GM12878 (cell line): ENCODE measurements at regions not wholly inside any gene's neighbourhood (a gene's known extent, or its start where the extent isn't known, plus 50 kb on each side); places are given as distances from the start of the nearest gene placed in this dataset.

Experiments used
- CEBPB ChIP-seq, 2 experiments: fragments of 150-350 bp in 1 of 2; IDR thresholded peaks; 2 replicates each; pipeline ENCODE4 v1.6.1; 2012 to 2014; ENCODE audit warnings: low read depth in 2 of 2, low read length in 2 of 2, borderline replicate concordance in 1 of 2, inconsistent platforms in 1 of 2
- CEBPZ ChIP-seq: fragments of 150-350 bp; IDR thresholded peaks from 2 replicates; pipeline ENCODE4 v1.6.1; 2016; ENCODE audit warnings: low read depth, low read length
- EGR1 ChIP-seq, 2 experiments: IDR thresholded peaks; 1 replicate in 1 of 2; 2 replicates in 1 of 2; pipeline ENCODE4 v1.6.1; 2011 to 2012; ENCODE audit warnings: low read depth in 2 of 2, low read length in 2 of 2, borderline replicate concordance in 1 of 2, mild to moderate bottlenecking in 1 of 2, moderate library complexity in 1 of 2
- JUND ChIP-seq: IDR thresholded peaks from 2 replicates; pipeline ENCODE4 v1.6.1; 2012; ENCODE audit warnings: low read depth, mild to moderate bottlenecking, low read length, improper control_type of control experiment, moderate library complexity
- MAX ChIP-seq: IDR thresholded peaks from 2 replicates; pipeline ENCODE4 v1.6.1; 2012; ENCODE audit warnings: low read depth, low read length, improper control_type of control experiment
- MLLT1 ChIP-seq: fragments of 450-650 bp; IDR thresholded peaks from 2 replicates; pipeline ENCODE4 v1.6.1; 2016; ENCODE audit warnings: mild to moderate bottlenecking
- PBX3 ChIP-seq: IDR thresholded peaks from 2 replicates; pipeline ENCODE4 v1.6.1; 2011; ENCODE audit warnings: mild to moderate bottlenecking, low read depth, low read length, moderate library complexity; ENCODE audit not compliant: insufficient replicate concordance
- POLR2A ChIP-seq: IDR thresholded peaks from 2 replicates; pipeline ENCODE4 v1.6.1; 2011; ENCODE audit warnings: low read depth, mild to moderate bottlenecking, low read length
- POLR2AphosphoS2 ChIP-seq: IDR thresholded peaks from 2 replicates; pipeline ENCODE4 v1.6.1; 2011; ENCODE audit warnings: low read depth, mild to moderate bottlenecking, low read length, improper control_type of control experiment, moderate library complexity
- RAD21 ChIP-seq: IDR thresholded peaks from 2 replicates; pipeline ENCODE4 v1.6.1; 2011; ENCODE audit warnings: mild to moderate bottlenecking, low read depth, low read length, moderate library complexity; ENCODE audit not compliant: insufficient read depth
- RELA ChIP-seq: fragments of 450-650 bp; IDR thresholded peaks from 2 replicates; pipeline ENCODE4 v1.8.0; 2014; ENCODE audit warnings: borderline replicate concordance; ENCODE audit not compliant: partially characterized antibody
- SIN3A ChIP-seq: IDR thresholded peaks from 2 replicates; pipeline ENCODE4 v1.6.1; 2012; ENCODE audit warnings: low read depth, low read length, improper control_type of control experiment
- ZBTB4 ChIP-seq: fragments of 450-650 bp; formaldehyde crosslinking; IDR thresholded peaks from 2 replicates; pipeline ENCODE4 v1.4.0; 2022; ENCODE audit warnings: mild to moderate bottlenecking, moderate library complexity
- TF ChIP-seq, protein P1 (sequence below): fragments of 450-650 bp; IDR thresholded peaks from 2 replicates; pipeline ENCODE4 v1.6.1; 2017; ENCODE audit warnings: mild to moderate bottlenecking, moderate library complexity

DNA sequence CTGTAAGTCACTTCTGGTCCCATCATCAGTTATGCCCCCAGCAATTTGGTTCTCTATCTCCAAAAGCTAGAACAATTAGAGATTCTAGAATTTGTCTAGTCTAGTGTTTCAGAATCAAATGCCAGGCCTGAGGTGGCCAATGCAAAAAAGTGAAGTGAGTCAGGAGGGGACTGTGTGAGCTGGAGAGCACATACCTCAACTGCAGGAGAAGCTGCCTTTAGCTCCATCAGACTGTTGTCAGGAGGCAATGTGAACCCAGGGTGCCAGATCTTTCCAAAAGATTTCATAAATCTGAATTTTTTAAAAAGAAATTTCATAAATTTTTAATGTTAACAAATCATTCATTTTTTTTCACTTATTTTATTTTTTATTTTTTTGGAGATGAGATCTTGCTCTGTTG is 80.7 kb upstream of the EOMES start:
- TF ChIP-seq MAX: no peak
- no peak for TF ChIP-seq CEBPZ
- no peak for TF ChIP-seq CEBPB (IDR thresholded peaks at IDR 0.05; ENCODE audit: borderline replicate concordance in 1 of 2, low read depth in 2 of 2, low read length in 2 of 2)
- no peak for TF ChIP-seq MLLT1
- no peak for TF ChIP-seq PBX3
- no peak for TF ChIP-seq RELA
- no peak for TF ChIP-seq ZBTB4 (CRISPR knock-in tag)
- no peak for TF ChIP-seq JUND
- TF ChIP-seq, protein P1, sequence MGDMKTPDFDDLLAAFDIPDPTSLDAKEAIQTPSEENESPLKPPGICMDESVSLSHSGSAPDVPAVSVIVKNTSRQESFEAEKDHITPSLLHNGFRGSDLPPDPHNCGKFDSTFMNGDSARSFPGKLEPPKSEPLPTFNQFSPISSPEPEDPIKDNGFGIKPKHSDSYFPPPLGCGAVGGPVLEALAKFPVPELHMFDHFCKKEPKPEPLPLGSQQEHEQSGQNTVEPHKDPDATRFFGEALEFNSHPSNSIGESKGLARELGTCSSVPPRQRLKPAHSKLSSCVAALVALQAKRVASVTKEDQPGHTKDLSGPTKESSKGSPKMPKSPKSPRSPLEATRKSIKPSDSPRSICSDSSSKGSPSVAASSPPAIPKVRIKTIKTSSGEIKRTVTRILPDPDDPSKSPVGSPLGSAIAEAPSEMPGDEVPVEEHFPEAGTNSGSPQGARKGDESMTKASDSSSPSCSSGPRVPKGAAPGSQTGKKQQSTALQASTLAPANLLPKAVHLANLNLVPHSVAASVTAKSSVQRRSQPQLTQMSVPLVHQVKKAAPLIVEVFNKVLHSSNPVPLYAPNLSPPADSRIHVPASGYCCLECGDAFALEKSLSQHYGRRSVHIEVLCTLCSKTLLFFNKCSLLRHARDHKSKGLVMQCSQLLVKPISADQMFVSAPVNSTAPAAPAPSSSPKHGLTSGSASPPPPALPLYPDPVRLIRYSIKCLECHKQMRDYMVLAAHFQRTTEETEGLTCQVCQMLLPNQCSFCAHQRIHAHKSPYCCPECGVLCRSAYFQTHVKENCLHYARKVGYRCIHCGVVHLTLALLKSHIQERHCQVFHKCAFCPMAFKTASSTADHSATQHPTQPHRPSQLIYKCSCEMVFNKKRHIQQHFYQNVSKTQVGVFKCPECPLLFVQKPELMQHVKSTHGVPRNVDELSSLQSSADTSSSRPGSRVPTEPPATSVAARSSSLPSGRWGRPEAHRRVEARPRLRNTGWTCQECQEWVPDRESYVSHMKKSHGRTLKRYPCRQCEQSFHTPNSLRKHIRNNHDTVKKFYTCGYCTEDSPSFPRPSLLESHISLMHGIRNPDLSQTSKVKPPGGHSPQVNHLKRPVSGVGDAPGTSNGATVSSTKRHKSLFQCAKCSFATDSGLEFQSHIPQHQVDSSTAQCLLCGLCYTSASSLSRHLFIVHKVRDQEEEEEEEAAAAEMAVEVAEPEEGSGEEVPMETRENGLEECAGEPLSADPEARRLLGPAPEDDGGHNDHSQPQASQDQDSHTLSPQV: no peak
- TF ChIP-seq POLR2AphosphoS2: no peak
- no peak for TF ChIP-seq RAD21
- no peak for TF ChIP-seq EGR1 (IDR thresholded peaks at IDR 0.05; ENCODE audit: borderline replicate concordance in 1 of 2, low read depth in 2 of 2, low read length in 2 of 2)
- no peak for TF ChIP-seq POLR2A
- no peak for TF ChIP-seq SIN3A
